Cardiac fibroblast (primary cell): ENCODE measurements at regions not wholly inside any gene's neighbourhood (a gene's known extent, or its start where the extent isn't known, plus 50 kb on each side); places are given as distances from the start of the nearest gene placed in this dataset.

Experiments
- DNase-seq, 2 donors: peaks; one replicate each; pipeline versions ENCODE4 v3.0.0 to v3.0.0-alpha.2; 2010; ENCODE audit warnings: low read depth in 2 of 2
- H3K4me3 ChIP-seq, 2 donors: replicated peaks in 1 of 2; 1 replicate in 1 of 2; 2 replicates in 1 of 2; pipeline ENCODE4 v1.5.1; 2011; ENCODE audit warnings: low read depth in 2 of 2, low read length in 2 of 2, mild to moderate bottlenecking in 2 of 2, moderate library complexity in 1 of 2
- CTCF ChIP-seq: IDR thresholded peaks from one replicate; pipeline ENCODE4 v1.5.1; 2011; ENCODE audit warnings: low read depth, mild to moderate bottlenecking, low read length, inconsistent platforms

DNA sequence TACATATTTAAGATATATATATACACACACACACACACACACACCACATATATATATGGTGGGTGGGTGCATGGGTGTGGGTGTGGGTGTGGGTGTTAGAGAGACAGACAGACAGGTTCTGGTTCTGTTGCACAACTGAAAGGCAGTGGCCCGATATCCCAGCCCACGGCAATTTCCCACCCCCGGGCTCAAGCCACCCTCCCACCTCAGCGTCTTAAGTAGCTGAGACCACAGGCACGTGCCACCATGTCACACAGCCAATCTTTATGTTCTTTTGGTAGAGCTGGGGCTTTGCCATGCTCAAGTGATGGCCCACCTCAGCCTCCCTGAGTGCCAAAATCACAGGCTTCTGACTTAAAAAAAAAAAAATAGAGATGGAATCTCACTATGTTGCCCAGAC, 417.8 kb upstream of the FOXG1 start:
- no peak for TF ChIP-seq CTCF
- DNase-seq = no peak

GRCh38 chr14:28356819-28357218, 409.8 kb upstream of the FOXG1 start:
- H3K4me3 ChIP-seq = no peak overlapping the region

More for the DNA sequence above, 417.8 kb upstream of the FOXG1 start:
- no peak overlapping the region for H3K4me3 ChIP-seq

DNA sequence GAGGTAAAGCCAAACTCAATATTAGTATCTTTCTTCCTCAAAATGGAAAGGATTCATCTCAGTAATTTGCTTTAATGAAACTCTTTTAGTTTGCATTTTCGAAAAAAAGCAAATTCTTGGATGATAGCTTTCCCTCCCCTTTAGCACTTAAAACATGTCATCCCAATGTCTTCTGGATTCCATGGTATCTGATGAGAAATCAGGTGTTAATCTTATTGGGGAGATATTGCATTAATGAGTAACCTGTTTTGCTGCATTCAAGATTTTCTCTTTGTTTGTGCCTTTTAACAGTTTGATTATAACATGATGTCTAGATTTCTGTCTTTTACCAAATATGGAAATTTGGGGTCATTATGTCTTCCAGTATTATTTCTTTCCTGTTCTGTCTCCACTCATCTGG, 405.1 kb upstream of the FOXG1 start:
- H3K4me3 ChIP-seq = no peak overlapping the region
- peak in 1 of 2 donors; percentile 2 for DNase-seq
- TF ChIP-seq CTCF = no peak

More at GRCh38 chr14:28356819-28357218, 409.8 kb upstream of the FOXG1 start:
- no peak for TF ChIP-seq CTCF
- DNase-seq = no peak

DNA sequence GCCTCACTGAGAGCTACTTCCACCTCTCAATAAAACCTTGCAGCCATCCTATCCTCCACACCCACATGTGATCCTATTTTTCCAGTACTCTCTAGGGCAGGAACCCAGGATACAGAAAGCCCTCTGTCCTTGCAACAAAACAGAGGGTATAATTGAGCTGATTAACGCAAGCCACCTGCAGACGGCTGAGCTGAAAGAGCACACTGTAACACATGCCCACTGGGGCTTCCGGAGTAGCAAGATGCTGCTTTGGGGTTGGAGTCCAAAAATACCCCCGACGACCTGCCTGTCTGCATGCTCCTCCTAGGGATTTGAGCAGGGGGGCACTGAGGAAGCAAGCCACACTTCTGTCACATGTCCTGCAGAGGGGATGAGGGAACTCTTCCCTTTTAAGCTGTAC, 401.1 kb upstream of the FOXG1 start:
- no peak overlapping the region for H3K4me3 ChIP-seq
- no peak for TF ChIP-seq CTCF
- DNase-seq = no peak

DNA sequence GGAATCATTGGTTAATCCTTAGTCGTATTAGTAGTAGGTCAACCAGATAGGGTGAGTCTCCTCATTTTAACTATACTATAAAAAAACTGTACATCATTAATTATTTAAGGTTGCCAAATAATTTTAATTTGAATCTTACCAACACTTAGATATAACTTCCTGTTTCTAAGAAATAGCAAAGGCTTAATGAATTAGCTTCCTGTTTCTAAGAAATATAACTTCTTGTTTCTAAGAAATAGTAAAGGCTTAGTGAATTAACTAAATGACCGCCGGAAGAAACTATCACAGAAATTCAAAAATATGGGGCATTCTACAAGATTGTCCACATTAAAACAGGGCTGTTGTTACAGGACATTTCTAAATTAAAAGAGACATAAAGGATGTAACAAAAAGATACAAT, 392.9 kb upstream of the FOXG1 start:
- no peak overlapping the region for H3K4me3 ChIP-seq
- no peak for DNase-seq

DNA sequence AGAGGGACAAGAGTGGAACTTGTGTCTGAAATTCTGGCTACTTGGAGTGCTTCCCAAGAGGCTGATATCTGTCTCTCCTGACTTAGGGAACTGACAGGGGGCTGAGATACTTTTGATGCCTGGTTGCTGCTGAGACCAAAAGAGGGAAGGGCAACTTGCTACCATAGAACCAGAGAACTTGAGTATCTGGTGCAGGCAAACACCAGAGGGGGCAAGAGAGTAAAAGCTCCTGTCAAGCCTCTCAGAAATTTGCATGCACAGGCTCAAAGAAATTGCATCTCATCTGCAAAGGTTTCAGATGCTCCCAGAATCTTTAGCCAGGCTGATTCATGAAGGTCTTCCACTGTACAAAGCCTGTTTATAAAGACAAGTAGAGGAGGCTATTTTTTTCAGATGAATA, 391.3 kb upstream of the FOXG1 start:
- peak; percentile 48 for TF ChIP-seq CTCF
- peak; percentile 52 to 57 for DNase-seq
- H3K4me3 ChIP-seq = no peak overlapping the region

More for the DNA sequence above, 392.9 kb upstream of the FOXG1 start:
- TF ChIP-seq CTCF = no peak

- TF ChIP-seq CTCF = no peak
- peak; percentile 11 to 60 for DNase-seq
- H3K4me3 ChIP-seq = no peak overlapping the region
Observed at GRCh38 chr14:28381656-28382055, 384.9 kb upstream of the FOXG1 start.
